ENCODE measurements at regions not wholly inside any gene's neighbourhood (a gene's known extent, or its start where the extent isn't known, plus 50 kb on each side); places are given as distances from the start of the nearest gene placed in this dataset.

DNA sequence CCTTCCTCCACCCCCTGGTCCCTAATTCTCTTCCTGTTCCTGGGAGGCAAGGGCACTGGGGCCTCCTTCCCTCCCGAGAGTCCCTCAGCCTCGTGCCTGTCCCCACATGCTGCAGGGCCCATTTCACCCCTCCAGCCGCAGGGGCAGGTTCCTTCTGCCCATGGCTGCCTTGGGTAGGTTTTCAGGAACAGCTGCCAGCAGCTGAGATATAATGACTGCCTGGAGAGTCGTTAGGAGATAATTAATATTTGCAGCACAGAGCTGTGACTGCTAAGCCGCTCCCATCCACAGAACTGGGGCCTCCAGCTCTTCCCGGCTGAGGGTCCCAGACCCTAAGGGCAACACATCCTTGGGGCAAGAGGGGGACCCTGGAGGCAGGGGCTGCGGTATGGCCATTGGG, 211.9 kb upstream of the LHX5 start:
- POLR2A ChIA-PET = no interaction called here
- CTCF ChIA-PET = interaction anchor here (1.4 kb wide), 1 partner anchor 38 kb away, joined by 4 read pairs; no protein-coding TSS in a partner anchor
- no peak for DNase-seq (ENCODE audit: extremely low spot score)
- TF ChIP-seq, protein P1, sequence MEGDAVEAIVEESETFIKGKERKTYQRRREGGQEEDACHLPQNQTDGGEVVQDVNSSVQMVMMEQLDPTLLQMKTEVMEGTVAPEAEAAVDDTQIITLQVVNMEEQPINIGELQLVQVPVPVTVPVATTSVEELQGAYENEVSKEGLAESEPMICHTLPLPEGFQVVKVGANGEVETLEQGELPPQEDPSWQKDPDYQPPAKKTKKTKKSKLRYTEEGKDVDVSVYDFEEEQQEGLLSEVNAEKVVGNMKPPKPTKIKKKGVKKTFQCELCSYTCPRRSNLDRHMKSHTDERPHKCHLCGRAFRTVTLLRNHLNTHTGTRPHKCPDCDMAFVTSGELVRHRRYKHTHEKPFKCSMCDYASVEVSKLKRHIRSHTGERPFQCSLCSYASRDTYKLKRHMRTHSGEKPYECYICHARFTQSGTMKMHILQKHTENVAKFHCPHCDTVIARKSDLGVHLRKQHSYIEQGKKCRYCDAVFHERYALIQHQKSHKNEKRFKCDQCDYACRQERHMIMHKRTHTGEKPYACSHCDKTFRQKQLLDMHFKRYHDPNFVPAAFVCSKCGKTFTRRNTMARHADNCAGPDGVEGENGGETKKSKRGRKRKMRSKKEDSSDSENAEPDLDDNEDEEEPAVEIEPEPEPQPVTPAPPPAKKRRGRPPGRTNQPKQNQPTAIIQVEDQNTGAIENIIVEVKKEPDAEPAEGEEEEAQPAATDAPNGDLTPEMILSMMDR (IDR thresholded peaks at IDR 0.05; ENCODE audit: control extremely low read depth, extremely low read depth, low read depth, missing control alignments) = no peak

DNA sequence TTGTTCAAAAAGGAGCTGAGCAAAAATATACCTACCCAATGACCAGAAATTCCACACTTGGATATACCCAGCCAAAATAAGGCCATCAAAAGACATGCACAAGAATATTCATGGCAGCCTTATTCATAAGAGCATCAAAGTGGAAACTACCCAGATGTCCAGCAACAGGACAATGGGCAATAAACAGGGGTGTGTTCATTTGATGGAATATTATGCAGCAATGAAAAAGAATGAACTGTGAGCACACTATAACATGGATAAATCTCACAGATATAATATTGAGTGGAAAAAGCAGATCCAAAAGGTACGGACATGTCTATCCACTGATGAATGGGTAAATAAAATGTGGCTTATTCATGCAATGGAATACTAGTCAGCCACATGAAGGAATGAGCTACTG, 209.2 kb upstream of the LHX5 start:
- CTCF ChIA-PET = no interaction called here
- POLR2A ChIA-PET = no interaction called here
- TF ChIP-seq, protein P1 (IDR thresholded peaks at IDR 0.05; ENCODE audit: control extremely low read depth, extremely low read depth, low read depth, missing control alignments) = no peak
- DNase-seq (ENCODE audit: extremely low spot score) = no peak

DNA sequence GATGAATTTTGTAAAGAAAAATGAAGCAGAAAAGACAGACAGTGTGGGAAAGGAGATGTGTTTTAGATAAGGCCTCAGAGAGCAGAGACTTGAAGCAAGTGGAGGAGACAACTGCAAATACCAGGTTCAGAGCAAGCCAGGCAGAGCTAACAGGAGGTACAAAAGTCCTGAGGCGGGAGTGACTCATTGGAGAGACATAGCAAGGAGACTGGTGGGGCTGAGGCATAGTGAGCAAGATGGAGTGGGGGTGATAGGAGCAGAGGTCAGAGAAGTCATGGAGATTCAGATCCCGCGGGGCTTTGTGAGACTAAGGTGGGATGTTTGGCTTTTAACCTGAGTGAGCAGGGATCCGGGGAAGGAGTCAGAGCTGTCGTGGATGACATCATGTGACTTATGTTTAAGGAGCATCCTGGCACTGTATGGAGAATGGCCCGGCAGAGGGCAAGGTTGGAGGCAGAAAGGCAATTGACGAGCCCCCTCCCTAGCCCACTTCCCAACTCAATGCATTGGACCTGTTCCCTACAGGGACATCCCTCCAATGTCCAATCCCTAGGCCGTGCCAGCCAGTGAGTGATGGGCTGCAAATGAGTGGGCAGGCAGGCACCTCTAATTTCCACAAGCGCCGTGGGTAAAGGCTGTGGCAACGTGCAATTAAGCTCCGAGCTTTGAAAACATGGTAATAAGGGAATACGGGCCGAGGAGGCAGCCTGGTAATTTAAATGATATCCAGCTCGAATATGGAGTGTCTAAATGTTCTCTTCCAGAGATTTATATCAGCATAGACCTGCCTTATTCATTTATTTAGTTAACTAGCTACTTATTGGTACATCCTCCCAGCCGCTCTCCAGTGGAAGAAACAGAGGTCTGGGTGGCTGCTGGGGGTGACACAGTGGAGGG, 206.8 kb upstream of the LHX5 start:
- DNase-seq (ENCODE audit: extremely low spot score) = no peak
- TF ChIP-seq, protein P1 (IDR thresholded peaks at IDR 0.05; ENCODE audit: control extremely low read depth, extremely low read depth, low read depth, missing control alignments) = no peak

DNA sequence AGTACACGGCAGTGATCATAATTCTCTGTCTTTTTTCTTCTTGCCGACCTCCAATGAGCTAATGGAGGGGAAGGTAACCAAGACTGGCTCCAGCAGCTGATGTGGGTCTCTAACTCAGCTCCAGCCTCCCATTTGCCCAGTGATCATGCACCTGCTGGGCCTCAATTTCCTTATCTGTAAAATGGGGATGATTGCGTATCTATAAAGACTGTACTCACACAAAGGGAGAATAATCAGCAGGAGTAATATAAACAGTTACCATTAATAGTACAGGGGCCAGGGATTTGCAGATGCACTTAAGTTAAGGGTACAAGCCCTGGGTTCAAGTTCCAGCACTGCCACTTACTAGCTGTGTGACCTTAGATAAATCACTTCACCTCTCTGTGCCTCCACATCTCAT, 204.9 kb upstream of the LHX5 start:
- TF ChIP-seq, protein P1 (IDR thresholded peaks at IDR 0.05; ENCODE audit: control extremely low read depth, extremely low read depth, low read depth, missing control alignments) = no peak
- DNase-seq (ENCODE audit: extremely low spot score) = no peak
- CTCF ChIA-PET = no interaction called here
- POLR2A ChIA-PET = no interaction called here

More for the DNA sequence above, 206.8 kb upstream of the LHX5 start:
- CTCF ChIA-PET = interaction anchor here (1.5 kb wide), 1 partner anchor 13 kb away, joined by 3 read pairs; no protein-coding TSS in a partner anchor
- POLR2A ChIA-PET = no interaction called here

DNA sequence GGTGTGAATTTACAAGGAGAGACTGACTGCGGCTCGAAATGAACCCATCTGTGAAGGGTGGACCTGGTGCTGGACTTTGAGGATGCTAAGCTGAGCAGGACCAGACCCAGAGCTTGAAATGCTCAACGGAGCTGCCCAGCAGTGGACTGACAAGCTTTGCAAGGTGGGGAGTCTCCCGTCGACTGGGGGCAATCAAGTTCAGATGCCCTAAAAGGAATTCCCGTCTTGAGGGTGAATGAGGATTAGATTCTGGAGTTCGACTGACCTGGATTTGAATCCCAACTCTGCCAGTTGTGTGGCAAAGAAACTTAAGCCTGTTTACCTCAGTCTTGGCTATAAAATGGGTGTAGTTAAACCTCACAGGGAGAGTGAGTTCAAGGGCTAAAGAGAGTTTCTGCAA, 204.4 kb upstream of the LHX5 start:
- DNase-seq (ENCODE audit: extremely low spot score) = no peak
- ChIA-PET CTCF (no interaction called here), POLR2A (no interaction called here)
- TF ChIP-seq, protein P1 (IDR thresholded peaks at IDR 0.05; ENCODE audit: control extremely low read depth, extremely low read depth, low read depth, missing control alignments) = no peak

DNA sequence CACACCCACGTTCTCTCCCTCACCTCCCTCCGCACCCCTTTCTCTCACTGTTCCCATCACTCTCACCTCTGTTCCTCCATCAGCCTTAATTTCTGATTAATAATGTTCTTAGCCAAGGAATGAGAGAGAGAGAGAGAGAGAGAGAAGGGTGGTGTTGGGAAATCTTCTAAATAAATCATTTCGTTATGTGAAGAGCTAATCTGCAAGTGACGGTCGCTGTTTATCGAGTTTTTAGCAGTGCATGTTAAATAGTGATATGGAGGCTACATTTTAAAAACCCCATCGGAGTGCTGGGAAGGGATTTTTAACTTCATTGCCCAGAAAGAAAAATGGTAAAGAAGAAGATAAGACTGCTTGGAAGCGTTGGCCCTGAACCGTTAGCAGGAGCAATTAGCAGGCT, 203.3 kb upstream of the LHX5 start:
- CTCF ChIA-PET = no interaction called here
- TF ChIP-seq, protein P1 (IDR thresholded peaks at IDR 0.05; ENCODE audit: control extremely low read depth, extremely low read depth, low read depth, missing control alignments) = no peak
- DNase-seq (ENCODE audit: extremely low spot score) = no peak
- POLR2A ChIA-PET = no interaction called here

Data from GM10248 (cell line).